OCI-LY3 (cell line): ENCODE measurements at regions not wholly inside any gene's neighbourhood (a gene's known extent, or its start where the extent isn't known, plus 50 kb on each side); places are given as distances from the start of the nearest gene placed in this dataset.

Experiments
- H2AFZ ChIP-seq: fragments of 200-600, 300-600 bp; shearing (Covaris generic); 2 replicates; pipeline ENCODE4 v1.6.0; 2014; ENCODE audit warnings: antibody characterized with exemption, low read depth, low read length
- H3K27ac ChIP-seq: fragments of 200-600, 300-600 bp; sonication (generic); 2 replicates; pipeline ENCODE4 v1.5.1; 2014; ENCODE audit warnings: mild to moderate bottlenecking, low read length, moderate library complexity, mixed read lengths
- H3K27me3 ChIP-seq: fragments of 200-600, 300-600 bp; sonication (generic); 2 replicates; pipeline ENCODE4 v1.6.1; 2014; ENCODE audit warnings: low read depth, low read length, mixed read lengths
- H3K36me3 ChIP-seq: fragments of 200-600, 300-600 bp; sonication (generic); replicated peaks from 2 replicates; pipeline ENCODE3; 2014; ENCODE audit warnings: low read depth, low read length, mixed read lengths
- H3K4me1 ChIP-seq: fragments of 300-600, 200-600 bp; sonication (generic); 2 replicates; pipeline ENCODE4 v1.6.1; 2014; ENCODE audit warnings: low read length, mixed read lengths
- H3K4me2 ChIP-seq: fragments of 200-600, 300-600 bp; sonication (generic); 2 replicates; pipeline ENCODE4 v1.6.1; 2014; ENCODE audit warnings: low read length, mixed read lengths
- H3K4me3 ChIP-seq: fragments of 300-600, 200-600 bp; sonication (generic); 2 replicates; pipeline ENCODE4 v1.5.1; 2014; ENCODE audit warnings: antibody characterized with exemption, mild to moderate bottlenecking, low read length, moderate library complexity
- H3K79me2 ChIP-seq: fragments of 300-600, 200-600 bp; shearing (Covaris generic); 2 replicates; pipeline ENCODE4 v1.6.1; 2014; ENCODE audit warnings: mild to moderate bottlenecking, low read length, mixed read lengths
- H3K9ac ChIP-seq: fragments of 300-600, 200-600 bp; shearing (Covaris generic); 2 replicates; pipeline ENCODE4 v1.6.0; 2014; ENCODE audit warnings: mild to moderate bottlenecking, low read length, moderate library complexity
- H3K9me3 ChIP-seq: fragments of 200-600, 300-600 bp; shearing (Covaris generic); 2 replicates; pipeline ENCODE4 v1.6.1; 2014; ENCODE audit warnings: low read length, mixed read lengths; ENCODE audit not compliant: insufficient read depth
- H4K20me1 ChIP-seq: fragments of 200-600, 300-600 bp; sonication (generic); 2 replicates; pipeline ENCODE4 v1.6.1; 2016; ENCODE audit warnings: low read length, mixed read lengths; ENCODE audit not compliant: insufficient read depth
- EZH2phosphoT487 ChIP-seq: fragments of 200-600 bp; shearing (Covaris generic); IDR thresholded peaks from 2 replicates; pipeline ENCODE4 v1.6.1; 2018; ENCODE audit warnings: antibody characterized with exemption, mixed run types, low read depth
- TF ChIP-seq, protein P1 (sequence below): fragments of 200-600, 300-600 bp; sonication (generic); IDR thresholded peaks from 2 replicates; pipeline ENCODE4 v1.5.1; 2014; ENCODE audit warnings: antibody characterized with exemption, low read length, low read depth

DNA sequence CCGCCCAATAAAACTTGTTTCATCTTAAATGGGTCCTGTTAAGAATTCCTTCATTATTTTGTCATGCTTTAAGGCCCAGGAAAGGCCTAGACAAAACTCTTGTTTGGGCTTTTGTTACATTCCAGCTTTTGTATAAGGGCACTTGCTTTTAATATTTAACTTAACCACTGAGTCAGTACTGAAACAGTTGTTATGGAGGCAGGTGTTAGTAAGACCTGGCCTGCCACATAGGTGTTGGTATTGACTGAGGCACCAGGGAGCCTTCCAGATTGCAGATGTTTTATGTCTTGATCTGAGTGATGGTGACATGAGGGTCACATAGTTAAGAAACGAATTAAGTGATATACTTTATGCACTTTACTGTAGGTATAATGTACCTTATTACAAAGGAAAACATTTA is 274.9 kb upstream of the TGFBR2 start:
- H3K4me2 ChIP-seq = no peak overlapping the region

DNA sequence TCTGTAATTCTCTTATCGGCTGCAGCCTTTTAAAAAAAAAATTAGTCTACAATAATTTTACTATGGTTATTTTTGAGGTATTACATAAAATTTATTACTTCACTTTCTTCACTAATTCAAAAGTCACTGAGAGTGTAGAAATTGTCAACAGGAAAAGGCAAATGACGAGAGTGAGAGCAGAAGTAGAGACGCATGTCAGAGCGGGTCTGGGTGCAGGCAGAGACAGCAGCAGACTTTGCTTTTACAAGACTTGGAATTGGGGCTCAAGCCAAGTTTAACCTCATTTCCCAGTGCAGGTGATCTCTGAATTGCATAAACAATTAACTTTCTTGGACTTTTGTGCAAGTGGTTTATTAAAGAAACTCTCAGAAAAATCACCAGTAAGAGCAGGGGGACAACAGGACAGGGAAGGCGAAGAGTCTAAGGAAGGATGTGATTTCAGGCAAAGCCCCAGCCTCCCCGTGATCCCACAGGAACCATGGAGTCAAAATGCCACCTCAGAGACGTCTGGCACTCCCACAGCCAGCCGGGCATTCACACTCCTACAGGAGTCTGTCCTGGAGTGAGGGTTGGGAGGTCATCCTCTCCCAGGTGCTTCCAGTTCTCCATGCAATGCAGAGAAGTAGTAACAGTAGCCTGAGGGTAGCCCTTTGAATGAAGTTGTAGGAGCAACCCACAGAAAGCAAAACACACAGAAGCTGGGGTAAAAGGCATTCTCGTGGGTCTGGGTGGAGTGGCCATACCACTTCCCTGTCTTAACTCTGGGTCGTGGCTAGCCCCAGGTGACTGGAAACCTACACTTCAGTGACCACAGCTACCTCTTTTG is 274.0 kb upstream of the TGFBR2 start:
- Histone ChIP-seq H3K27ac (no peak overlapping the region), H3K4me3 (peak overlapping the region; percentile 28), H3K4me1 (peaks cover 10% of the 10 kb centered on the region), H2AFZ (peak overlapping the region; percentile 92), H3K79me2 (no peaks in the 10 kb centered on the region), H3K27me3 (no peaks in the 10 kb centered on the region), H3K9ac (no peak overlapping the region), H3K9me3 (no peaks in the 10 kb centered on the region), H3K4me2 (peak overlapping the region; percentile 53), H4K20me1 (no peaks in the 10 kb centered on the region), H3K36me3 (no peaks in the 10 kb centered on the region)
- TF ChIP-seq EZH2phosphoT487 = no peak
- TF ChIP-seq, protein P1, sequence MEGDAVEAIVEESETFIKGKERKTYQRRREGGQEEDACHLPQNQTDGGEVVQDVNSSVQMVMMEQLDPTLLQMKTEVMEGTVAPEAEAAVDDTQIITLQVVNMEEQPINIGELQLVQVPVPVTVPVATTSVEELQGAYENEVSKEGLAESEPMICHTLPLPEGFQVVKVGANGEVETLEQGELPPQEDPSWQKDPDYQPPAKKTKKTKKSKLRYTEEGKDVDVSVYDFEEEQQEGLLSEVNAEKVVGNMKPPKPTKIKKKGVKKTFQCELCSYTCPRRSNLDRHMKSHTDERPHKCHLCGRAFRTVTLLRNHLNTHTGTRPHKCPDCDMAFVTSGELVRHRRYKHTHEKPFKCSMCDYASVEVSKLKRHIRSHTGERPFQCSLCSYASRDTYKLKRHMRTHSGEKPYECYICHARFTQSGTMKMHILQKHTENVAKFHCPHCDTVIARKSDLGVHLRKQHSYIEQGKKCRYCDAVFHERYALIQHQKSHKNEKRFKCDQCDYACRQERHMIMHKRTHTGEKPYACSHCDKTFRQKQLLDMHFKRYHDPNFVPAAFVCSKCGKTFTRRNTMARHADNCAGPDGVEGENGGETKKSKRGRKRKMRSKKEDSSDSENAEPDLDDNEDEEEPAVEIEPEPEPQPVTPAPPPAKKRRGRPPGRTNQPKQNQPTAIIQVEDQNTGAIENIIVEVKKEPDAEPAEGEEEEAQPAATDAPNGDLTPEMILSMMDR = no peak

More for the DNA sequence above, 274.9 kb upstream of the TGFBR2 start:
- Histone ChIP-seq H3K27ac (no peak overlapping the region), H3K79me2 (no peaks in the 10 kb centered on the region), H3K36me3 (no peaks in the 10 kb centered on the region), H4K20me1 (no peaks in the 10 kb centered on the region), H2AFZ (no peak overlapping the region), H3K4me3 (no peak overlapping the region), H3K9ac (no peak overlapping the region), H3K27me3 (no peaks in the 10 kb centered on the region), H3K4me1 (peaks cover 10% of the 10 kb centered on the region), H3K9me3 (no peaks in the 10 kb centered on the region)
- TF ChIP-seq, protein P1 = no peak
- TF ChIP-seq EZH2phosphoT487 = no peak

DNA sequence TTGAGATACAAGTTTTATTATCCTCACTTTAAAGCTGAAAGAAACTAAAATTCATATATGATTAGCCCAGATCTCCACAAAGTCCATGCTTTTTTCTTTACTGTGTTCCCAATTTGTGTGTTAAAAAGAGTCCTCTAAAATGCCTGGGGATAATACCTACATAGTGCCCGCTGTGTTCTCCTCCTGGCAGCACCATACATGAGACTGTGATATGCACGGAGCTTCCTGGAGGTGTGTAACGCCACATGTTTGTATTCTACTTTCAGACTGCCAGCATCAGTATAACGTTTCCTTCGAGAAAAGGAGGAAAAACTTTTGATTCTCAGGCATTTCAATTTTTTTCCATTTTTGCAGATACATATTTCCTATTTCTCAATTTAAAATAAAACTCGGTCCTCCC is 273.3 kb upstream of the TGFBR2 start:
- no peaks in the 10 kb centered on the region for H3K36me3 ChIP-seq
- H3K4me2 ChIP-seq = no peak overlapping the region; the same call in 1 of the 2 replicates
- H3K9me3 ChIP-seq = no peaks in the 10 kb centered on the region
- no peak overlapping the region for H3K27ac ChIP-seq
- TF ChIP-seq, protein P1 = no peak
- no peak for TF ChIP-seq EZH2phosphoT487
- H3K4me1 ChIP-seq = peaks cover 10% of the 10 kb centered on the region
- no peaks in the 10 kb centered on the region for H3K27me3 ChIP-seq
- no peak overlapping the region for H3K9ac ChIP-seq
- no peak overlapping the region for H2AFZ ChIP-seq
- no peaks in the 10 kb centered on the region for H3K79me2 ChIP-seq
- H3K4me3 ChIP-seq = no peak overlapping the region
- H4K20me1 ChIP-seq = no peaks in the 10 kb centered on the region

DNA sequence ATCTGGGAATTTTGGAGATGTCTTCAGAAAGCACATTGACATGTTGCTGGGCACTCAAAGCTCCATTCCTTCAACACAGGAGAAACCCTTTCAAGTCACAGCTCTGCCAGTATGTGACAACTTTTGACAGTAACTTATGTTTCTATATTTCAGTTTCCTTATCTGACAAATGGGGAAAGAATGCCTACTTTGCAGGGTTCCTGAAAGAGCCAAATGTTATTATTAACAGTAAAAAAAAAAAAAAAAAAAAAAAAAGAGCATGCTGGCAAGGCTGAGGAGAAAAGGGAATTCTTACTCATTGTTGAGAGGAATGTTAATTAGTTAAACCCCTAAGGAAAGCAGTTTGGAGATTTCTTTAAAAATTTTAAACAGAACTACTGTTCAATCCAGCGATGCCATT is 272.5 kb upstream of the TGFBR2 start:
- H3K36me3 ChIP-seq = no peaks in the 10 kb centered on the region
- no peak overlapping the region for H3K4me3 ChIP-seq
- no peaks in the 10 kb centered on the region for H4K20me1 ChIP-seq
- no peak overlapping the region for H3K4me2 ChIP-seq
- no peaks in the 10 kb centered on the region for H3K27me3 ChIP-seq
- peaks cover 10% of the 10 kb centered on the region for H3K4me1 ChIP-seq
- no peaks in the 10 kb centered on the region for H3K79me2 ChIP-seq
- no peak overlapping the region for H2AFZ ChIP-seq
- no peak overlapping the region for H3K27ac ChIP-seq
- no peak overlapping the region for H3K9ac ChIP-seq
- no peak for TF ChIP-seq EZH2phosphoT487
- TF ChIP-seq, protein P1 = no peak
- no peaks in the 10 kb centered on the region for H3K9me3 ChIP-seq
